Germinal center (tissue), 1 donor: ENCODE measurements at regions not wholly inside any gene's neighbourhood (a gene's known extent, or its start where the extent isn't known, plus 50 kb on each side); places are given as distances from the start of the nearest gene placed in this dataset.
"Not testable (repeated sequence)": the region's sequence is repeated elsewhere in the genome, so short reads cannot be mapped to it uniquely, and the experiment has no call there.

ENCODE experiments used
- DNase-seq: peaks from one replicate; pipeline ENCODE4 v3.0.0; 2012; ENCODE audit warnings: mixed read lengths, low spot score

- no peak for DNase-seq
Observed at GRCh38 chr1:230476622-230477003, 50.5 kb upstream of the PGBD5 start.

- DNase-seq = not testable (repeated sequence)
Observed at GRCh38 chr1:230475856-230476621, 49.9 kb upstream of the PGBD5 start.
